PC-9 (cell line): ENCODE measurements at regions not wholly inside any gene's neighbourhood (a gene's known extent, or its start where the extent isn't known, plus 50 kb on each side); places are given as distances from the start of the nearest gene placed in this dataset.

Experiments
- BruUV-seq: library from RNA; stranded (reverse); fragments of 400-500 nt; replicated peaks from 2 replicates; lab custom pipeline; 2021; lab: Mats Ljungman, UMichigan
- CTCF ChIA-PET: fragments of 300-600 bp; sonication (Branson Sonifier 250); formaldehyde crosslinking; loops from one replicate; lab custom pipeline; 2022; ENCODE audit warnings: antibody characterized with exemption; lab: Charles Lee
- POLR2A ChIA-PET: fragments of 300-600 bp; sonication (Branson Sonifier 250); formaldehyde crosslinking; loops from one replicate; lab custom pipeline; 2022; ENCODE audit warnings: antibody characterized with exemption; ENCODE audit not compliant: unreplicated experiment; lab: Charles Lee
- DNase-seq, 2 experiments: peaks; one replicate each; pipeline versions ENCODE4 v3.0.0 to v3.0.0-alpha.2; 2015 to 2022; ENCODE audit warnings: mixed read lengths in 1 of 2
- H2AFZ ChIP-seq: fragments of 200-600 bp; sonication (generic); 2 replicates; pipeline ENCODE4 v1.8.1; 2017; ENCODE audit warnings: antibody characterized with exemption
- H3F3A ChIP-seq: fragments of 200-600 bp; sonication (generic); 2 replicates; pipeline ENCODE4 v1.8.1; 2017; ENCODE audit warnings: antibody characterized with exemption, mild to moderate bottlenecking, low read depth; ENCODE audit not compliant: insufficient read depth
- H3K27ac ChIP-seq: fragments of 200-600 bp; sonication (generic); 2 replicates; pipeline ENCODE4 v1.6.1; 2016; ENCODE audit warnings: mixed run types
- H3K27me3 ChIP-seq: fragments of 200-600 bp; sonication (generic); 2 replicates; pipeline ENCODE4 v1.6.1; 2016; ENCODE audit warnings: low read depth, mixed run types; ENCODE audit not compliant: insufficient read depth
- H3K36me3 ChIP-seq: fragments of 200-600 bp; sonication (generic); 2 replicates; pipeline ENCODE4 v1.6.1; 2016; ENCODE audit warnings: low read depth, mixed run types
- H3K4me1 ChIP-seq: fragments of 200-600 bp; sonication (generic); replicated peaks from 2 replicates; pipeline ENCODE4 v1.6.1; 2016; ENCODE audit warnings: mixed run types; ENCODE audit not compliant: insufficient read depth
- H3K4me2 ChIP-seq: fragments of 200-600 bp; sonication (generic); 2 replicates; pipeline ENCODE4 v1.6.1; 2017; ENCODE audit warnings: mixed run types
- H3K4me3 ChIP-seq: fragments of 200-600 bp; sonication (generic); 2 replicates; pipeline ENCODE4 v1.6.1; 2016; ENCODE audit warnings: mixed run types
- H3K79me2 ChIP-seq: fragments of 200-600 bp; sonication (generic); 2 replicates; pipeline ENCODE4 v1.6.1; 2017; ENCODE audit warnings: low read depth, mixed run types
- H3K9me2 ChIP-seq: fragments of 200-600 bp; sonication (generic); 2 replicates; pipeline ENCODE4 v1.8.1; 2017; ENCODE audit warnings: mild to moderate bottlenecking; ENCODE audit not compliant: insufficient read depth
- H3K9me3 ChIP-seq: fragments of 200-600 bp; sonication (generic); 2 replicates; pipeline ENCODE4 v1.8.1; 2016; ENCODE audit warnings: low read depth; ENCODE audit not compliant: insufficient read depth
- H4K20me1 ChIP-seq: fragments of 200-600 bp; sonication (generic); 2 replicates; pipeline ENCODE4 v1.8.1; 2017; ENCODE audit not compliant: insufficient read depth
- CTCF ChIP-seq: fragments of 200-600 bp; sonication (generic); conservative IDR thresholded peaks from 2 replicates; pipeline ENCODE4 v1.6.1; 2017; ENCODE audit warnings: mixed run types, antibody characterized with exemption, mild to moderate bottlenecking, moderate library complexity
- EZH2 ChIP-seq: fragments of 200-600 bp; sonication (generic); IDR thresholded peaks from 2 replicates; pipeline ENCODE4 v1.8.0; 2017; ENCODE audit warnings: antibody characterized with exemption, low read depth
- intact Hi-C: fragments of 100-400 bp; cut with micrococcal nuclease; formaldehyde crosslinking; loops from one replicate; pipeline ENCODE4 v1.10.0; 2022; ENCODE audit not compliant: unreplicated experiment

GRCh38 chr3:127059072-127059471 lies 76.2 kb downstream of the PLXNA1 start:
- H4K20me1 ChIP-seq: no peaks in the 10 kb centered on the region
- no peaks in the 10 kb centered on the region for H3K4me1 ChIP-seq
- no peaks in the 10 kb centered on the region for H3K79me2 ChIP-seq
- no peak overlapping the region for H3K27ac ChIP-seq
- ChIA-PET POLR2A (no interaction called here), CTCF (no interaction called here)
- no peak for DNase-seq
- BruUV-seq: no TSS peak
- H3K9me3 ChIP-seq: peaks cover 6% of the 10 kb centered on the region; the same call in 1 of the 2 replicates
- no peak overlapping the region for H3K4me3 ChIP-seq
- no peak overlapping the region for H3K4me2 ChIP-seq
- no peak for TF ChIP-seq EZH2
- no peak for TF ChIP-seq CTCF
- H3K36me3 ChIP-seq: no peaks in the 10 kb centered on the region
- intact Hi-C loops: no loop called here
- no peak overlapping the region for H2AFZ ChIP-seq
- H3F3A ChIP-seq: no peaks in the 10 kb centered on the region
- peaks cover 14% of the 10 kb centered on the region for H3K27me3 ChIP-seq
- H3K9me2 ChIP-seq: no peaks in the 10 kb centered on the region

GRCh38 chr3:127061641-127062040 lies 78.7 kb downstream of the PLXNA1 start:
- Histone ChIP-seq H3K36me3 (no peaks in the 10 kb centered on the region), H4K20me1 (no peaks in the 10 kb centered on the region), H3K27ac (no peak overlapping the region), H3K79me2 (no peaks in the 10 kb centered on the region), H3K9me3 (peaks cover 6% of the 10 kb centered on the region; the same call in 1 of the 2 replicates), H3F3A (no peaks in the 10 kb centered on the region), H3K4me1 (0 out of 2 replicates have a peak, but pooled peaks cover 5% of the 10 kb centered on the region), H3K27me3 (peaks cover 14% of the 10 kb centered on the region), H2AFZ (no peak overlapping the region), H3K9me2 (no peaks in the 10 kb centered on the region), H3K4me2 (no peak overlapping the region), H3K4me3 (no peak overlapping the region)
- BruUV-seq: no TSS peak
- intact Hi-C loops: no loop called here
- CTCF ChIA-PET: interaction anchor here (0.7 kb wide), 1 partner anchor 11 kb away, joined by 3 read pairs; no protein-coding TSS in a partner anchor
- POLR2A ChIA-PET: no interaction called here
- TF ChIP-seq EZH2 (no peak), CTCF (no peak)
- DNase-seq: no peak

- Histone ChIP-seq H3K4me3 (no peak overlapping the region), H3K27me3 (peaks cover 7% of the 10 kb centered on the region), H3F3A (no peaks in the 10 kb centered on the region), H3K79me2 (no peaks in the 10 kb centered on the region), H3K9me3 (no peaks in the 10 kb centered on the region), H3K27ac (no peak overlapping the region), H3K36me3 (no peaks in the 10 kb centered on the region), H3K4me2 (no peak overlapping the region), H4K20me1 (no peaks in the 10 kb centered on the region), H2AFZ (no peak overlapping the region), H3K4me1 (0 out of 2 replicates have a peak, but pooled peaks cover 5% of the 10 kb centered on the region), H3K9me2 (no peaks in the 10 kb centered on the region)
- ChIA-PET POLR2A (no interaction called here), CTCF (no interaction called here)
- no peak for DNase-seq
- intact Hi-C loops: no loop called here
- no TSS peak for BruUV-seq
- TF ChIP-seq EZH2: no peak
- no peak for TF ChIP-seq CTCF
These were observed 80.0 kb downstream of the PLXNA1 start for GRCh38 chr3:127062926-127063325.
